ENCODE measurements at regions not wholly inside any gene's neighbourhood (a gene's known extent, or its start where the extent isn't known, plus 50 kb on each side); places are given as distances from the start of the nearest gene placed in this dataset.

- H3K4me3 ChIP-seq (ENCODE audit: low read depth, low read length), result no peak overlapping the region
- TF ChIP-seq CTCF (IDR thresholded peaks at IDR 0.05; ENCODE audit: low read depth, low read length, missing control alignments), result peak; percentile 49
- DNase-seq (ENCODE audit: low read depth), result no peak
These were observed 62.6 kb upstream of the SPAG17 start for GRCh38 chr1:118247593-118247992.

GRCh38 chr1:118246646-118247045, 61.6 kb upstream of the SPAG17 start:
- no peak for DNase-seq (ENCODE audit: low read depth)
- H3K4me3 ChIP-seq (ENCODE audit: low read depth, low read length), result no peak overlapping the region
- no peak for TF ChIP-seq CTCF (IDR thresholded peaks at IDR 0.05; ENCODE audit: low read depth, low read length, missing control alignments)

- DNase-seq (ENCODE audit: low read depth), result no peak
- no peak for TF ChIP-seq CTCF (IDR thresholded peaks at IDR 0.05; ENCODE audit: low read depth, low read length, missing control alignments)
- no peak overlapping the region for H3K4me3 ChIP-seq (ENCODE audit: low read depth, low read length)
These were observed 59.2 kb upstream of the SPAG17 start for GRCh38 chr1:118244194-118244593.

GRCh38 chr1:118243269-118243668, 58.2 kb upstream of the SPAG17 start:
- no peak for DNase-seq (ENCODE audit: low read depth)
- H3K4me3 ChIP-seq (ENCODE audit: low read depth, low read length), result no peak overlapping the region
- TF ChIP-seq CTCF (IDR thresholded peaks at IDR 0.05; ENCODE audit: low read depth, low read length, missing control alignments), result no peak

Measured in GM12864 (cell line).